Right ventricle myocardium superior (tissue), 1 donor: ENCODE measurements at regions not wholly inside any gene's neighbourhood (a gene's known extent, or its start where the extent isn't known, plus 50 kb on each side); places are given as distances from the start of the nearest gene placed in this dataset.

Experiments
- ATAC-seq: fragments of 200-7000 bp; cut with Tn5 transposase; one replicate; pipeline ENCODE4 v1.9.1; 2020; ENCODE audit warnings: mild to moderate bottlenecking; ENCODE audit not compliant: poor library complexity
- DNase-seq: peaks from one replicate; pipeline ENCODE4 v3.0.0-alpha.2; 2020
- intact Hi-C: fragments of 100-400 bp; cut with DNase I; formaldehyde crosslinking; loops from one replicate; pipeline ENCODE4 v1.11.2; 2022
- donor health status: DM: no; HTN: yes; CAD: no; lungs with severe emphysema.

DNA sequence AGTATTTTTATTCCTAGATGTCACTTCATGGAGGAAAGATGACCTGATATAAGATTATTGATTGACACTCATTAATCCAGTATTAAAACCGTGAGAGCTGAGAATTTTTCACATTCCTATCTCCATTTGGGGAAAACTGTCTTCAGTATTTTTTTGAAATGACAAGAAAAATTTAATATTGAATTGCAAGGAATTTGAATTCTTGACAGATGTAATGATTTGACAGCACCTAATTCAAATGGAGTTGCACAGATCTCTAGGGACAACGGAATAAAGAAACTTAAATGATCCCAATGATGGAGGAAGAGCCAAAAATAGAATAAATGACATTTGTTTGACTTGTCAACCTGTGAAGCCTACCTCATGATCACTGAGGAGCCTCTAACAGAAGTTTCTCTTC lies 1591.4 kb downstream of the HACE1 start:
- ATAC-seq, result no peak
- DNase-seq, result no peak
- intact Hi-C loops, result no loop called here

DNA sequence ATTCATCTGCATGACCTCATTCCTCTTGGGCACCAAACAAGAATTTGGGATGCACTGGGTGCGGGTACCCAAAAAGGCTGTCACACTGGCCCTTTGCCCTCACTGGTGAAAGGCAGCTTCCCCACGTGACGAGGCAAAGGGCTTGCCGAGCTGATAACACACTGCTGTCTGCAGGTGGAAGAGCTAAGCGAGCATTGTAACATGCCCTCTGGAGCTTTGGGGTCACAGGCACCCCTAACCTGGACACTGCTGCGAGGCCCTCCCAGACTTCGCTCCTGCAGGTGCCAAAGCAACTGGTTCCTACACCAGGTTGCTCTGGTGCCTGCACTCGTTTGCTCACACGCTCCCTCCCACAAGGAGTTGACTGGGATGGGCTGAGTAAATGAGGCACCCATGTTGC lies 1595.7 kb downstream of the HACE1 start:
- DNase-seq (no peak), ATAC-seq (no peak)
- intact Hi-C loops, result no loop called here

DNA sequence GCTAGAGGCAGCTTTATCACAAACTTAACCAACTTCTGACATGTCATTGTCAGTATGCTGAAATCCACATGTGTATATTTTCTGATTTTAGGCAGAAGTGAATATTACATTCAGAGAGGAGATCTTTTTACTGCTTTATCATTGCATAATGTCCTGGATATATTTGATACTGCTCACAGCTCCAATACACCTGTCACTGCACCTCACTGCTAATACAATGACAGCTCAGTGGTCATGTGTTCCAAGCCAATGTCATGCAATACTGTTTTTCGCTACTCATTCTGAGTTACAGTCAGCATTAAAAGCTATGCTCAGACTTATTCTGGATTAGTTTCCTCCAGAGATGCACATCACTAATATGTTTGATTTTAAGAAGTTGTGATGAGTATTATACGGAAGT lies 1604.6 kb downstream of the HACE1 start:
- intact Hi-C loops, result no loop called here
- no peak for ATAC-seq
- no peak for DNase-seq

GRCh38 chr6:103236923-103237322 lies 1622.8 kb downstream of the HACE1 start:
- no peak for ATAC-seq
- intact Hi-C loops, result no loop called here

DNA sequence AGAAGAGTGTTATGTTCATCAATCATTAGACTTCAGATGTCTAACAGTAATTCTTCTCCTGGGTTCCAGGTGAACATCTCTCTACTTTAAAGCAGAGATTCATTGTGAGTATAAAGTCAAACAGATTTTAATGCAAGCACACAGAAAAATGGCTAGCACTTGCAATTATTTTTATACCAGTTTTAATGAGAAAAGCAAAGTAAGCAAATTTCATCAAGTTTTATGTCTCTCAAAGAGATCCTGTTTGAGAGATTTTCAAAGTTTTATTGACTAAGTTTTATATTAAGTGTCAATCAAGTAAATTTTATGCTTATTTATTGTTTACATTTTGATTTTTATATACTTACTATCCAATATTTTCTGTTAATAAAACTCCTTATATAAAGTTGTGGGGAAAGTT lies 1628.5 kb downstream of the HACE1 start:
- DNase-seq, result no peak
- ATAC-seq, result no peak
- intact Hi-C loops, result no loop called here

More at GRCh38 chr6:103236923-103237322, 1622.8 kb downstream of the HACE1 start:
- DNase-seq, result no peak

DNA sequence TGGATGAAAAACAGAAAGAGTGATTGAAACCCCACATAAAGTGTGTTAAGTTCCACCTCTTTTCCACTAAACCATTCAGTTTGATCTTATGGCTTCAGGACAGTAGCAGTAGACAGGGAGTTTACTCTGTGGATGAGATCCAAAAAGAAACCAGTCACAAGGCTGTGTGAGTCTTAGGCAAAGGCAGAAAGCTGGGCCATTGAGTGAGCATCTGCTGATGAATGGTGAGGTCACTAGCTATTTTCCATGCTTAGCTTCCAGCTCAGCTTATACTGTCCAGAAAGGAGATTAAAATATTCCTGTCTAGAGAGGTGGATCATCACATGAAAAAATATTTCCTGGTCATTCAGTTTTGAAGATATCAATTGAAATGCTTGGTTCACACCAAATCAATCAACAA lies 1643.9 kb downstream of the HACE1 start:
- ATAC-seq, result no peak
- intact Hi-C loops, result no loop called here

DNA sequence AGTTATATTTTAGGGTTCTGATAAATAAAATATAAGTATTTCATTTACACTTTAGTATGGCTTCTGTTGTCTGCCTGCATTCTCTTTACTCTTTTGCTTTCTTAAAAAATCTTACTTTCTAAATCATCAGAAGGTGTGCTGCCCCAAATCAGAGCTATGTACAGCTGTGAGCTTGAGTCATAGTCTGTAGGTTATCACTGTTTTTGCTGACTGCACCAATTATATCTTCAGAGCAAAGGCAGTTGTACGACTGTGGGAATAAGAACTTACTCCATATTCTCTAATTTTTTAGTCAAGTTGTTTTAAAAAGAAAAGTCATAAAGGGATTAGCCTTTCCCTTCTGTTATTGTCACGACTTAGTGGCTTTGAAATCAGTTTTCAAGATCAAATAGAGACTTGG lies 1649.0 kb downstream of the HACE1 start:
- intact Hi-C loops, result no loop called here
- DNase-seq (no peak), ATAC-seq (no peak)

More for the DNA sequence above, 1643.9 kb downstream of the HACE1 start:
- DNase-seq, result no peak

DNA sequence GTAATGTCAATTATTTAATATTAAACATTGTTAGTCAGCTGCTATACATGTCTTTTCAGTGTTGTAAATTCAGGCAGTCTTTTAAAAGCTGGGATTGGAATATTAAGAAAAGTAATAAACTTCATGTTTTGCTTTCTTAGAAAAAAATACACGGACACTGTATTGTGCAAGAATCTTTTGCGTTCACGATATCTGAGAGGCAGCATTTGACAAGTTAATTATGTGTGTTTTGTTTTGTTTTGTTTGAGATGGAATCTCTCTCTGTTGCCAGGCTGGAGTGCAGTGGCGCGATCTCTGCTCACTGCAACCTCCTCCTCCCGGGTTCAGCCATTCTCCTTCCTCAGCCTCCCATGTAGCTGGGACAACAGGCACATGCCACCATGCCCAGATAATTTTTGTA lies 1661.3 kb downstream of the HACE1 start:
- ATAC-seq, result no peak
- no peak for DNase-seq
- intact Hi-C loops, result no loop called here

- ATAC-seq, result no peak
- no peak for DNase-seq
- intact Hi-C loops, result no loop called here
These were observed 1666.3 kb downstream of the HACE1 start for GRCh38 chr6:103193413-103193812.

DNA sequence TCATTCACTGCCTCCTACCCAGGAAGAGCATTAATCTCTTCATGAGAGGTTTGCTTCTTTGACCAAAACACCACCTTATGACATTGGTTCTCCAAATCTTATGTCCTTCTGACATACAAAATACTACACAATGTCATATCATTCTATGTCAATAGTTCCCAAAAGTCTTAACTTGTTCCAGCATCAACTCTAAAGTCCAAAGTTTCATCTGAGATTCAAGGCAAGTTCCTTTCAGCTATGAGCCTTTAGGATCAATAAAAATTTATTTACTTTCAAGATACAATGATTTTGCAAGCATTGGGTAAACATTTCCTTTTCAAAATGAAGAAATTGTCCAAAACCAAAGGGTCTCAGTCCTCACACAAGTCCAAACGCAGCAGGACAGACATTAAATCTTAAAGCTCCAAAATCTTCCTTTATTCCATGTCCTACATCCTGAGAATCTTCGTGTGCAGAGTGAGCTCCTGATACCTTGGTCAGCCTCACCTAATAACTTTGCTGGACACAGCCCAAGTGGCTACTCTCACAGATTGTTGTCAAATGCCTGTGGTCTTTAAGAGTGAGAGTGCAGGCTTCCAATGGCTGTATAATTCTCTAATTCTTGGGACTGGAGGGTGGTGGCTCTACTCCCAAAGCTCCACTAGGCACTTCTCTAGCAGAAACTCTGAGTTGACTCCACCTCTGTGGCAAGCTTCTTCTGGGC lies 1668.2 kb downstream of the HACE1 start:
- ATAC-seq, result no peak
- intact Hi-C loops, result no loop called here
- DNase-seq, result no peak

DNA sequence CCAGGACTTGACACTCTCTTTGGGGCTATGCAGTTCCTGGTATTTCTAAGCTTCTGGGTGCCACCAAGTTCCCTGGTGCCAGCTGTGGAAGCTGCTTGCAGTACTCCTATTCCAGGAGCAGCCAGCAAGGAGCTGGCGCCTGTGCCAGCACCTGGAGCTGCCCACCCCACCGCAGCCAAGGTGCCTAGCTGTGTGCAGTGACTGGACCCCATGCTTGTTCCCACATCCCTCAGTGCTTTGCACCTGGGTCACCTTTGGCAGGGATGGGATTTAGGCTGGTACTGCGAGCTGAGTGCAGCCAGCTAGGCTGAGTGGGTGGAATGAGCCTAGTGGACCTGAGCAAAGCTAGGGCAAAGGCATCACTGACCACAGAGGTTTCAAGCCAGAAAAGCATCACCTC lies 1674.9 kb downstream of the HACE1 start:
- intact Hi-C loops, result no loop called here
- ATAC-seq (no peak), DNase-seq (no peak)

DNA sequence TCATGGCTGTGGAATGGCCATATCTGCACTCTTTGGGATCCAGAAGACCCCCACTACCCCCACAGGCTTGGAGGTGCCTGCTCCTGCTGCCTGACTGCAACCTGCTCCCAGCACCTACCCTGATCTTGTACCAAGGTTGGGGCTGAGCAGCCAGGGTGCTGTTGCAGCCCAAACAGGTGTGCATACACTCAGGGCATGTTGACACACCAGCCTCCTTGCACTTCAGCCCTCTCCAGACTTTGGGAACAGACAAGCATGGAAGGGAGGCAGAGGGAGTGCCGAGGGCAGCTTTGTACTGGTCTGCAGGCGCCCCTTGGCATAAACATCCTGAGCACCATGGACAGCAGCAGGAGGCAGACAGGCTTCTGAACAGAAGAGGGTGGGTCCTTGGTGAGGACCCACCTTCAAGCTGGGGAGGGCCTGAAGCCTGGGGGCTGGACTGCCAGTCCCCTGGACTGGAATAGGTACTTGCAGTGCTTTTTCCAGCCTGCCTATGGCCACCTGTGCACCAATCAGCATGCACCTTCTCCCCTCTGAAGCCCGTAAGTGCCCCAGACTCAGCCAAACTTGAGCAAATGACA lies 1675.8 kb downstream of the HACE1 start:
- intact Hi-C loops, result no loop called here
- ATAC-seq, result no peak
- DNase-seq, result no peak

GRCh38 chr6:103178193-103178592 lies 1681.5 kb downstream of the HACE1 start:
- intact Hi-C loops, result no loop called here
- DNase-seq (no peak), ATAC-seq (no peak)

- no peak for ATAC-seq
- intact Hi-C loops, result no loop called here
These were observed 1681.9 kb downstream of the HACE1 start for GRCh38 chr6:103177791-103178190.

GRCh38 chr6:103175056-103175455 lies 1684.7 kb downstream of the HACE1 start:
- no peak for ATAC-seq
- intact Hi-C loops, result no loop called here
- DNase-seq, result no peak

More at GRCh38 chr6:103177791-103178190, 1681.9 kb downstream of the HACE1 start:
- no peak for DNase-seq

DNA sequence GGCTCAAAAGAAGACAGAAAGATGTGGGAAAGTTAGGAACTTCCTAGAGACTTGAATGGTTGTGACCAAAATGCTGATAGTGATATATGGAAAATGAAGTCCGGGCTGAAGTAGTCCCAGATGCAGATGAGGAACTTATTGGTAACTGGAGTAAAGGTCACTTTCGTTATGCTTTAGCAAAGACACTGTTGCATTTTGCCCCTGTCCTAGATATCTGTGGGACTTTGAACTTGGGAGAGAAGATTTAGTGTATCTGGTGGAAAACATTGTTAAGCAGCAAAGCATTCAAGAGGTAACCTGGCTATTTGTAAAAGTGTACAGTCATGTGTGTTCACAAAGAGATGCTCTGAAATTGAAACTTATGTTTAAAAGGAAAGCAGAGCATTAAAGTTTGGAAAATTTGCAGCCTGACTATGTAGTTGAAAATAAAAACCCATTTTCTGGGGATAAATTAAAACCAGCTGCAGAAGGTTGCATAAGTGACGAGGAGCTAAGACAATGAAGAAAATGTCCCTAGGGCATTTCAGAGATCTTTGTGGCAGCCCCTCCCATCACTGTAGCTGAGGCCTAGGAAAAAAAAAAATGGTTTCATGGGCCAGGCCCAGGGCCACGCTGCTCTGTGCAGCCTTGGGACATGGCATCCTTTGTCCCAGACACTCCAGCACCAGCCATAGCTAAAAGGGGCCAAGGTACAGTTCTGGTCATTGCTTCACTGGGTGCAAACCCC lies 1692.2 kb downstream of the HACE1 start:
- intact Hi-C loops, result no loop called here
- ATAC-seq (no peak), DNase-seq (no peak)

DNA sequence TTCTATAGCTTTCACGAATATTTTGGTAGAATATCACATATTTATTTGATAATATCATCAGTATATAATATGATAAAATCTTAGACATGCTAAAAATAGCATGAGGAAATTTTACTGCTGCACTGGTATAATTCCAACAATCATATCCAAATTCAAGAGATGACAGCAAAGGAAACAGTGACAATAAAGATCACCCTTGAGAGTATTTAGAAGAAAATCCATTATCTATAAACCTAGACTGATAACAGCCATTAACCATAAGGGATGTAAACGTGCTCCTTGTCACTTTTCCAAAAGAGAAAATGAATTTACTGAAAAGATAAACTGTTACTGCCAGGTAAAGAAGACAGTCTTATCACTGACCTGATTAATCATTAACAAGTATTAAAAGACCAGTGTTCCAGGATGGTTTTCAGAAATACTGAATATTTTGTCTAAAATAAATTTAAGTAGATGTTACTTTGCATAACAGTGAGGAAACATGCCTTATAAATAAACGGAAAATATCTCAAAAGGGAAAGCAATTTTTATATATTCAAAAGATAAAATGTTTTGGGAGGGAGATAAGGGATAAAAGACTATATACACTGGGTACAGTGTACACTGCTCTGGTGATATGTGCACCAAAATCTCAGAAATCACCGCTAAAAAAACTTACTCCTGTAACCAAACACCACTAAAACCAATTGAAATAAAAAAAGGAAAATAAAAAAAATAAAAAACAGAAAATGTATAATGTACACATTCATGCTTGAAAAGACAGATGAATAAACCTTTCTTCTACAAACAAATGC lies 1704.7 kb downstream of the HACE1 start:
- DNase-seq (no peak), ATAC-seq (no peak)
- intact Hi-C loops, result no loop called here

DNA sequence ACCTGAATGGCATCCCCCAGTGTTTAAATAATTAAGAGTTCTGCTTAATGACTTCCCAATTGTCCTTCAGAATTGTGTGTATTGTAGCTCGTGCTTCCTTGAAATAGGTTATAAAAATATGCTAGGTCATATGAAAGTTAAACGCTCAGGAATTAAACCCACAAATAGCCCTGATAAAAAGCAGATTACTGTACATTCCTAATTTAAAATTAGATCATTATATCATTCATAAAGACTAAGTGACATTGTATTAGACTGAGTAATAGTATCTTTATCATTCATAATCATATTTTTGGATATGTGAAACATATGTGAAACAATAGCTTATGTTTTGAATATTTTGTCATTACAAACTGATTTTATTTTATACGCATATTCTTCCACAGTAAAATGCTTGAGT lies 1706.7 kb downstream of the HACE1 start:
- intact Hi-C loops, result no loop called here
- DNase-seq (no peak), ATAC-seq (peak; percentile 59)

GRCh38 chr6:103142902-103143301 lies 1716.8 kb downstream of the HACE1 start:
- intact Hi-C loops, result no loop called here
- DNase-seq, result no peak
- no peak for ATAC-seq
